ENCODE measurements at regions not wholly inside any gene's neighbourhood (a gene's known extent, or its start where the extent isn't known, plus 50 kb on each side); places are given as distances from the start of the nearest gene placed in this dataset.
A peak's percentile ranks its signal among the peaks of the same experiment; 100 is the strongest.

- H3K4me3 ChIP-seq, result no peak overlapping the region
- no peak for DNase-seq (ENCODE audit: low read depth, low spot score)
- no peak overlapping the region for H3K9ac ChIP-seq (ENCODE audit: insufficient read length)
- H3K36me3 ChIP-seq (ENCODE audit: insufficient read depth, low read length), result no peaks in the 10 kb centered on the region
- no peak for TF ChIP-seq POLR2AphosphoS5 (IDR thresholded peaks at IDR 0.05; ENCODE audit: borderline replicate concordance, low read depth, low read length)
- TF ChIP-seq FOXP2 (optimal IDR thresholded peaks at IDR 0.05; ENCODE audit: control extremely low read depth, extremely low read length, insufficient read depth), result no peak
- no peak for TF ChIP-seq EZH2 (IDR thresholded peaks at IDR 0.05)
- no peak overlapping the region for H3K27ac ChIP-seq
- H3K9me3 ChIP-seq (ENCODE audit: low read depth, low read length), result no peaks in the 10 kb centered on the region; the same call in 1 of the 2 replicates
These were observed 444.4 kb upstream of the RGS17 start for GRCh38 chr6:153575528-153575927.

- H3K9me3 ChIP-seq (ENCODE audit: low read depth, low read length), result no peaks in the 10 kb centered on the region; the same call in 1 of the 2 replicates
- H3K36me3 ChIP-seq (ENCODE audit: insufficient read depth, low read length), result no peaks in the 10 kb centered on the region
- no peak for DNase-seq (ENCODE audit: low read depth, low spot score)
- H3K9ac ChIP-seq (ENCODE audit: insufficient read length), result no peak overlapping the region
- H3K27ac ChIP-seq, result no peak overlapping the region
- TF ChIP-seq EZH2 (IDR thresholded peaks at IDR 0.05) (no peak), FOXP2 (optimal IDR thresholded peaks at IDR 0.05; ENCODE audit: control extremely low read depth, extremely low read length, insufficient read depth) (no peak), POLR2AphosphoS5 (IDR thresholded peaks at IDR 0.05; ENCODE audit: borderline replicate concordance, low read depth, low read length) (no peak)
- H3K4me3 ChIP-seq, result no peak overlapping the region
These were observed 443.1 kb upstream of the RGS17 start for GRCh38 chr6:153574231-153574630.

- no peak overlapping the region for H3K27ac ChIP-seq
- TF ChIP-seq EZH2 (IDR thresholded peaks at IDR 0.05) (no peak), FOXP2 (optimal IDR thresholded peaks at IDR 0.05; ENCODE audit: control extremely low read depth, extremely low read length, insufficient read depth) (no peak), POLR2AphosphoS5 (IDR thresholded peaks at IDR 0.05; ENCODE audit: borderline replicate concordance, low read depth, low read length) (no peak)
- no peak overlapping the region for H3K9ac ChIP-seq (ENCODE audit: insufficient read length)
- no peak for DNase-seq (ENCODE audit: low read depth, low spot score)
- no peaks in the 10 kb centered on the region for H3K9me3 ChIP-seq (ENCODE audit: low read depth, low read length)
- H3K4me3 ChIP-seq, result no peak overlapping the region
- H3K36me3 ChIP-seq (ENCODE audit: insufficient read depth, low read length), result no peaks in the 10 kb centered on the region
These were observed 441.3 kb upstream of the RGS17 start for GRCh38 chr6:153572371-153572770.

GRCh38 chr6:153568628-153569027 is 437.5 kb upstream of the RGS17 start:
- H3K4me3 ChIP-seq, result peak overlapping the region; percentile 61
- no peaks in the 10 kb centered on the region for H3K36me3 ChIP-seq (ENCODE audit: insufficient read depth, low read length)
- peak; percentile 20 for DNase-seq (ENCODE audit: low read depth, low spot score)
- no peak overlapping the region for H3K9ac ChIP-seq (ENCODE audit: insufficient read length)
- H3K9me3 ChIP-seq (ENCODE audit: low read depth, low read length), result no peaks in the 10 kb centered on the region
- H3K27ac ChIP-seq, result peak overlapping the region; percentile 75
- TF ChIP-seq POLR2AphosphoS5 (IDR thresholded peaks at IDR 0.05; ENCODE audit: borderline replicate concordance, low read depth, low read length), result no peak
- no peak for TF ChIP-seq FOXP2 (optimal IDR thresholded peaks at IDR 0.05; ENCODE audit: control extremely low read depth, extremely low read length, insufficient read depth)
- TF ChIP-seq EZH2 (IDR thresholded peaks at IDR 0.05), result no peak

- H3K36me3 ChIP-seq (ENCODE audit: insufficient read depth, low read length), result no peaks in the 10 kb centered on the region
- H3K9me3 ChIP-seq (ENCODE audit: low read depth, low read length), result no peaks in the 10 kb centered on the region
- no peak overlapping the region for H3K27ac ChIP-seq
- TF ChIP-seq POLR2AphosphoS5 (IDR thresholded peaks at IDR 0.05; ENCODE audit: borderline replicate concordance, low read depth, low read length) (no peak), EZH2 (IDR thresholded peaks at IDR 0.05) (no peak), FOXP2 (optimal IDR thresholded peaks at IDR 0.05; ENCODE audit: control extremely low read depth, extremely low read length, insufficient read depth) (no peak)
- no peak overlapping the region for H3K9ac ChIP-seq (ENCODE audit: insufficient read length)
- DNase-seq (ENCODE audit: low read depth, low spot score), result no peak
- H3K4me3 ChIP-seq, result no peak overlapping the region
These were observed 433.7 kb upstream of the RGS17 start for GRCh38 chr6:153564803-153565202.

- no peak for DNase-seq (ENCODE audit: low read depth, low spot score)
- no peaks in the 10 kb centered on the region for H3K36me3 ChIP-seq (ENCODE audit: insufficient read depth, low read length)
- TF ChIP-seq FOXP2 (optimal IDR thresholded peaks at IDR 0.05; ENCODE audit: control extremely low read depth, extremely low read length, insufficient read depth) (no peak), POLR2AphosphoS5 (IDR thresholded peaks at IDR 0.05; ENCODE audit: borderline replicate concordance, low read depth, low read length) (no peak), EZH2 (IDR thresholded peaks at IDR 0.05) (no peak)
- H3K9ac ChIP-seq (ENCODE audit: insufficient read length), result no peak overlapping the region
- H3K9me3 ChIP-seq (ENCODE audit: low read depth, low read length), result no peaks in the 10 kb centered on the region
- H3K4me3 ChIP-seq, result no peak overlapping the region
- no peak overlapping the region for H3K27ac ChIP-seq
These were observed 431.9 kb upstream of the RGS17 start for GRCh38 chr6:153563001-153563400.

GRCh38 chr6:153553627-153554026 is 422.5 kb upstream of the RGS17 start:
- no peaks in the 10 kb centered on the region for H3K36me3 ChIP-seq (ENCODE audit: insufficient read depth, low read length)
- H3K4me3 ChIP-seq, result no peak overlapping the region
- H3K27ac ChIP-seq, result no peak overlapping the region
- H3K9me3 ChIP-seq (ENCODE audit: low read depth, low read length), result no peaks in the 10 kb centered on the region
- DNase-seq (ENCODE audit: low read depth, low spot score), result no peak
- no peak for TF ChIP-seq FOXP2 (optimal IDR thresholded peaks at IDR 0.05; ENCODE audit: control extremely low read depth, extremely low read length, insufficient read depth)
- TF ChIP-seq EZH2 (IDR thresholded peaks at IDR 0.05), result no peak
- TF ChIP-seq POLR2AphosphoS5 (IDR thresholded peaks at IDR 0.05; ENCODE audit: borderline replicate concordance, low read depth, low read length), result no peak
- H3K9ac ChIP-seq (ENCODE audit: insufficient read length), result no peak overlapping the region

- Histone ChIP-seq H3K27ac (0 out of 2 replicates have a peak overlapping the region, but pooled peaks have one; percentile 80), H3K36me3 (ENCODE audit: insufficient read depth, low read length) (no peaks in the 10 kb centered on the region), H3K9me3 (ENCODE audit: low read depth, low read length) (no peaks in the 10 kb centered on the region; the same call in 1 of the 2 replicates), H3K9ac (ENCODE audit: insufficient read length) (no peak overlapping the region), H3K4me3 (no peak overlapping the region)
- DNase-seq (ENCODE audit: low read depth, low spot score), result no peak
- TF ChIP-seq FOXP2 (optimal IDR thresholded peaks at IDR 0.05; ENCODE audit: control extremely low read depth, extremely low read length, insufficient read depth), result no peak
- TF ChIP-seq EZH2 (IDR thresholded peaks at IDR 0.05), result no peak
- TF ChIP-seq POLR2AphosphoS5 (IDR thresholded peaks at IDR 0.05; ENCODE audit: borderline replicate concordance, low read depth, low read length), result no peak
These were observed 408.5 kb upstream of the RGS17 start for GRCh38 chr6:153539602-153540001.

GRCh38 chr6:153538491-153538890 is 407.4 kb upstream of the RGS17 start:
- no peaks in the 10 kb centered on the region; the same call in 1 of the 2 replicates for H3K9me3 ChIP-seq (ENCODE audit: low read depth, low read length)
- H3K27ac ChIP-seq, result peak overlapping the region; percentile 80
- DNase-seq (ENCODE audit: low read depth, low spot score), result peak; percentile 90
- H3K4me3 ChIP-seq, result 0 out of 2 replicates have a peak overlapping the region, but pooled peaks have one; percentile 26
- no peaks in the 10 kb centered on the region for H3K36me3 ChIP-seq (ENCODE audit: insufficient read depth, low read length)
- TF ChIP-seq POLR2AphosphoS5 (IDR thresholded peaks at IDR 0.05; ENCODE audit: borderline replicate concordance, low read depth, low read length), result peak; percentile 37; the same call in 1 of the 2 replicates
- no peak for TF ChIP-seq FOXP2 (optimal IDR thresholded peaks at IDR 0.05; ENCODE audit: control extremely low read depth, extremely low read length, insufficient read depth)
- TF ChIP-seq EZH2 (IDR thresholded peaks at IDR 0.05), result no peak
- H3K9ac ChIP-seq (ENCODE audit: insufficient read length), result no peak overlapping the region

Measured in SK-N-MC (cell line).